ENCODE measurements at regions not wholly inside any gene's neighbourhood (a gene's known extent, or its start where the extent isn't known, plus 50 kb on each side); places are given as distances from the start of the nearest gene placed in this dataset.

GRCh38 chr5:108696951-108697715, 50.6 kb upstream of the FER start:
- TF ChIP-seq CTCF (IDR thresholded peaks at IDR 0.05; ENCODE audit: insufficient read depth, low read length, poor library complexity, severe bottlenecking) (no peak), EZH2phosphoT487 (conservative IDR thresholded peaks at IDR 0.05; ENCODE audit: low read length) (no peak)

Data from SU-DHL-6 (cell line).